CD4-positive, alpha-beta T cell treated with Interleukin-17A for 4 hours (primary cell): ENCODE measurements at regions not wholly inside any gene's neighbourhood (a gene's known extent, or its start where the extent isn't known, plus 50 kb on each side); places are given as distances from the start of the nearest gene placed in this dataset.
"Not testable (repeated sequence)": the region's sequence is repeated elsewhere in the genome, so short reads cannot be mapped to it uniquely, and the experiment has no call there.

Experiments
- DNase-seq: peaks from one replicate; pipeline ENCODE4 v3.0.0-alpha.2; 2020; ENCODE audit warnings: mixed read lengths

DNA sequence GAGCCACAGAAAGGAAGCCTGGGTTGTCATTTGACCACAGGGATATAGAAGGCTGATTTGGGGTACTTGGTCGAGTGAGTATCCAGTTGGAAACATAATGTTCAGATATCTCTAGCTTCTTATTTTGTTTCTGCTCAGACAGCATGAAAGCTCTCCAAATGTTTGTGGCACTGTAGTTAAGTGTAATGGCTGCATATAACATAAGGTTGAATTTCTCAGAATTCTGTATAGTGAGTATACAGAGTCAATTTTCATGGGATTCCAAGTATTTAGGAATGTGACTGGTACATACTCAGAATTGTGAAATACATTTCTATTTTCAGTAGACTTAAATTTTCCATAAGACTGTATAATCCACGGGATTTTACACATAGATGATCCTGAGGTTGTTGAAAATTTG lies 2102.1 kb upstream of the RAG2 start:
- DNase-seq: no peak

DNA sequence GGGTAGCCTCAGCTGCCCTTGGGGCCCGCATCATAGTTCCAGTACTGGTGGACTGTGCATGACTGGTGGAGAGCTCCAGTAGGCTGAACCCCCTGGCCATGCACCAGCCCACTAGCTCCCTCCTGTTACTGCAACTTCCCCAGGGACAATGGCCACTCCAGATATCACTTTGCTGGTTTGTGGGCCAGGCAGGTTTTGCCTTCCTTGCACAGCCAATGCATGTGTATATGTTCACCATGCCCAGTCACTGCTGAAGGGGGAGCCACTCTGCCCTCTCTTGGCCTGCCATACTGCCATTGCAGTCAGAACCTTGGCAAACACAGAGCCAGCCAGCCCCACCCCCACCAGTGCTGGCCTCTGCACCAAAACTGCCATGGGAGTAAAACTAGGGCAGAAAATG lies 2095.3 kb upstream of the RAG2 start:
- DNase-seq: no peak

- not testable (repeated sequence) for DNase-seq
These were observed 2092.2 kb upstream of the RAG2 start for GRCh38 chr11:38690211-38690610.

DNA sequence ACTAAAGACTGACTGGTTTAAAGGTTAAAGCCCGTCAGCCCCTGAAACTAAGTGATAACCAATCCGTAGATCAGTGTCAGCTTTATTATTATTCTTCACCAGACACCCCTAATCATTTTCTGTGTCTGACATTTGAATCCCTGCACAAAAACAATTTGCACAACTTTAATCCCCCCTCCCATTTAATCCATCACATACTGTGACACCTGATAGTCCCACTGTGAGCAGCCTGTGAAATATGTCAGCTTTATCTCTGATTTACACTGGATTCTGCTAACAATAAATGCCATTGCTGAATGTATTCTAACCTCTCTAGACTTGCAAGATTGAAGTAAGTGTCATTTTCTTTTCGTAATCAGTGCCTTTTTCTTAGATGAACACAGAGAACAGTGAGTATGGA lies 2089.0 kb upstream of the RAG2 start:
- DNase-seq: no peak

GRCh38 chr11:38683484-38683883 lies 2085.4 kb upstream of the RAG2 start:
- no peak for DNase-seq

GRCh38 chr11:38680746-38681145 lies 2082.7 kb upstream of the RAG2 start:
- no peak for DNase-seq

DNA sequence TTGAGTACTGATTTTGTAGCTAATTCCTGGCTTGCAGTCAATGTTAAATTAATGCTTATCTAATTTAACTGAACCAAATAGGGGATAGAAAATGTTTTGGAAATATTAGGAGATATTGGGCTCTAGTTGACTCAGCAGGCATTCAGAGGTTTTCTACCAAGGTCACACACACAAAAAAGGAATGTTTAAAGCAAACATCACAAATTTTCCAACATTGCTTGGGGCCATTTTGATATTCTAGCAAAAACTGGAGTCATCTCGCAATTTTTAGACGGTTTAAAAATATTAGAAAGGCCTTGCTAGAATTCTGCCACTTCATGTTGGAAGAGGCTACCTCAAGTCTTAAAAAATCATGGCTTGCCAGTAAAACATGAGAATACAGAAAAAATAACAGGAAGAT lies 2082.1 kb upstream of the RAG2 start:
- DNase-seq: no peak

DNA sequence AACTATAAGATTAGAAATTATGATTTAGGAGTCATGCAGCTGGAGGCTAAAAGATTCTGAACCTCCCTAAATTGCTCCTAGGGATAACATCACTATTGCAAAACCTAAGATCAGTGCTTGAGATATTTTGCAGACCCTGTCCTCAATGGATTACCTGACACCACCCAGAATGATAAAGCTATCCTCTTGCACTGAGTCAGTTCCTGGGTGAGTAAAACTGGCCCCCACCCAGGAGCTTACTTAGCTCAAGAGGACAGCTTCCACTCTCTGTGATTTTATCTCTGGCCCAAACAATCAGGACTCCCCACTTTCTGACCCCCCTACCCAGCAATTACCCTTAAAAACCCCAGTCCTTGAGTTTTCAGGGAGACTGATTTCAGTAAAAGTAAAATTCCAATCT lies 2074.4 kb upstream of the RAG2 start:
- DNase-seq: no peak

DNA sequence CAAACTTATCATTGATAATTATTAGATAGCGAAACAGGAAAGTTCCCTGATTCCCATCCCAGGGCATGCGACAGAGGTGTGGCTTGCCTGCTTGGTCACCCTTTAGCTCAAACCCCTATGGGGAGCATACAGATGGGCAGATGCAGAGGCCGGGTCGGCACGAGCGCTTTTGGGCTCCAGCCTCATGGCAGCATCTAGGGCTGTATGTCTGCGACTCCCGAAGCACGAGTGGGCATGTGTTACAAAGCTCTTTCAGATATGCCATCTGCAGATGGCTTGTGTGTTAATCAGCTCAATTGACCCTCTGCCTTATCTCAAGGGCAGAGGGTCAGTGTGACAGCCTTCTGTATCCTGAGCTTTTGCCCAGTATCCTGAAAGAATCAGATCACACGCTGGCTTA lies 2069.3 kb upstream of the RAG2 start:
- no peak for DNase-seq

GRCh38 chr11:38648604-38649003 lies 2050.6 kb upstream of the RAG2 start:
- no peak for DNase-seq

- no peak for DNase-seq
These were observed 2048.3 kb upstream of the RAG2 start for GRCh38 chr11:38646382-38646781.

DNA sequence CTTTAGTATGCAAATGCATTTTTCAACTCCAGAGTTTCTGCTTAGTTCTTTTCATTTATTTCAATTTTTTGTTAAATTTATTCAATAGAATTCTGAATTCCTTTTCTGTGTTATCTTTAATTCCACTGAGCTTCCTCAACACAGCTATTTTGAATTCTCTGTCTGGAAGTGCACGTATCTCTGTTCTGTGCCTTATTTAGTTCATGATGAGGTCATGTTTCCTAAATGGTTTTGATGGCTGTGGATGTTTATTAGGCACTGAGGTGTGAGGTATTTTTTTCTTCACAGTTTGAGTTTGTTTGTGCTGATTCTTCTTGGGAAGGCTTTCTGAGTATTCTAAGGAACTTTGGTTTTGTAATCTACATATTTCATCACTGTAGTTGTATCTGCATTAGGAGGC lies 2042.8 kb upstream of the RAG2 start:
- DNase-seq: no peak

- no peak for DNase-seq
These were observed 2014.7 kb upstream of the RAG2 start for GRCh38 chr11:38612701-38613100.

DNA sequence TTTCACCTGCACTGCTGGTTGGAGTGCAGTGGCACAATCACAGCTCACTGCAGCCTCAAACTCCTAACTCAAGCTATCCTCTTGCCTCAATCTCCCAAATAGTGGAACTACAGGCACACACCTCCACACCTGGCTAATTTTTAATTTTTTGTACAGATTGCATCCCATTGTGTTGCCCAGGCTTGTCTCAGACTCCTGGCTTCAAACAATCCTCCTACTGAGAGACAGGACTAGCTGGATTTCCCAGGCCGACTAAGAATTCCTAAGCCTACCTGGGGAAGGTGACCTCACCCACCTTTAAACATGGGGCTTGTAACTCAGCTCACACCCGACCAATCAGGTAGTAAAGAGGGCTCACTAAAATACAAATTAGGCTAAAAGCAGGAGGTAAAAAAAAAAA lies 2003.3 kb upstream of the RAG2 start:
- not testable (repeated sequence) for DNase-seq

GRCh38 chr11:38598418-38598817 lies 2000.4 kb upstream of the RAG2 start:
- no peak for DNase-seq

- not testable (repeated sequence) for DNase-seq
These were observed 1997.5 kb upstream of the RAG2 start for GRCh38 chr11:38595359-38596016.

GRCh38 chr11:38594895-38595294 lies 1996.9 kb upstream of the RAG2 start:
- DNase-seq: no peak

DNA sequence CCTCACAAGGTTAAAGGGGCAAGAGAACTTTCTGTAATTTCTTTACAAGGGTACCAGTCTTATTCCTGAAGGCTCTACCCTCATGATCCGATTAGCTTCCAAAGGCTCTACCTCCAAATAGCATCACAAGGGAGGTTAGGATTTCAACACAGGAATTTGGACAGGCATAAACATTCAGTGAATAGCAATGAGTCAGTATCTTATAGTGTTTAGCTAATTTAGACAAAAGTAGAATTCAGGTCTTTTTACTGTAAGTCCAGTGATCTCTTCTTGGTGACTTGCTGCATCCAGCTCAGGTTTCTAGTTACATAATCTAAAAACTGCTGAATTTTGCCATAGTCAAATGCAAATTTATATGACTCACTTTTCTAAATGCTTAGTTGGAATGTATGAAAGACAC lies 1995.6 kb upstream of the RAG2 start:
- no peak for DNase-seq

- no peak for DNase-seq
These were observed 1984.7 kb upstream of the RAG2 start for GRCh38 chr11:38582756-38583155.

- no peak for DNase-seq
These were observed 1984.1 kb upstream of the RAG2 start for GRCh38 chr11:38582151-38582550.

GRCh38 chr11:38577769-38578168 lies 1979.7 kb upstream of the RAG2 start:
- DNase-seq: no peak

DNA sequence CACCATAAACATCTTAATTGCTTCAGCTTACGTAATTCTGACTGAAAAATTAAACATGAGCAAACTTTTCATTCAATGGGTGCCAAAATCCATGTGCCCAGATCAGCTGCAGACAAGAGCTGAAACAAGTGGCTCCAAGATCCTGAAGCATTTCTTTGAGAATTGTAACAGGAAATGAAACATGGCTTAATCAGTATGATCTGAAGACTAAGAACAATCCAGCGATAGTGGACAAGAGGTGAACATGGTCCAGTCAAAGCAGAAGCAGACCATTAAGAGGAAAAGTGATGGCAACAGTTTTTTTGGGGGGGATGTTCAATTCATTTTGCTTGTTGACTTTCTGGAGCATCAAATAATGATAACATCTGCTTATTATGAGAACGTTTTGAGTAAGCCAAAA lies 1964.5 kb upstream of the RAG2 start:
- DNase-seq: no peak

- DNase-seq: no peak
These were observed 1955.1 kb upstream of the RAG2 start for GRCh38 chr11:38553148-38553547.

DNA sequence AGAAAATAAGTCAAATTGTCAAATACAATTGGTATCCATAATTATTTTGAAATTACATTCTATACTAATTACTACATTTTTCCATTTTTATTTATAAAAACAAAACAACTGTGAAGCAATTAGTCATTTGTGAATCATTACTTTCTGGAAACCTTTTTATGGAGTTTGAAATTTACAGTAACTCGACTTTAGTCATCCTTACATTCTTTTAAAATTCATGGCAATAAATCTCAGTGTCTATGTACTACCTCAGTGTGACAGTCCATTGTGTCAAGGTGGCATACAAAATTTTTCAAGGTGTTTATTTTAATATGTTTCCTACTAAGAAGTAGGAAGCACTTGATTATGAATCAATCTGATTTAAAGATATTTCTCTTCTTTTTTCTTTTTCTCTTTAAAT lies 1949.4 kb upstream of the RAG2 start:
- no peak for DNase-seq

GRCh38 chr11:38543986-38544385 lies 1946.0 kb upstream of the RAG2 start:
- no peak for DNase-seq

- no peak for DNase-seq
These were observed 1945.3 kb upstream of the RAG2 start for GRCh38 chr11:38543311-38543710.
